Epithelial cell of esophagus (primary cell): ENCODE measurements at regions not wholly inside any gene's neighbourhood (a gene's known extent, or its start where the extent isn't known, plus 50 kb on each side); places are given as distances from the start of the nearest gene placed in this dataset.
A peak's percentile ranks its signal among the peaks of the same experiment; 100 is the strongest.

ENCODE experiments used
- DNase-seq: peaks from one replicate; pipeline ENCODE4 v3.0.0; 2010; ENCODE audit warnings: low read depth
- H3K4me3 ChIP-seq: 2 replicates; pipeline ENCODE4 v1.5.1; 2011; ENCODE audit warnings: mild to moderate bottlenecking, low read length, control low read depth
- CTCF ChIP-seq: IDR thresholded peaks from 2 replicates; pipeline ENCODE4 v1.5.1; 2011; ENCODE audit warnings: low read depth, mild to moderate bottlenecking, low read length, control low read depth, inconsistent platforms; ENCODE audit not compliant: insufficient read depth; ENCODE audit errors: missing control alignments

- TF ChIP-seq CTCF, result no peak
- no peak overlapping the region for H3K4me3 ChIP-seq
- DNase-seq, result no peak
Measured at GRCh38 chr18:34609986-34610648, 100.0 kb upstream of the DTNA start.

GRCh38 chr18:34611904-34612303 lies 98.2 kb upstream of the DTNA start:
- no peak for TF ChIP-seq CTCF
- no peak for DNase-seq
- H3K4me3 ChIP-seq, result no peak overlapping the region

GRCh38 chr18:34620258-34620861 lies 89.7 kb upstream of the DTNA start:
- no peak overlapping the region for H3K4me3 ChIP-seq
- no peak for DNase-seq
- no peak for TF ChIP-seq CTCF

- no peak for TF ChIP-seq CTCF
- DNase-seq, result no peak
- no peak overlapping the region for H3K4me3 ChIP-seq
Measured at GRCh38 chr18:34623557-34623956, 86.5 kb upstream of the DTNA start.

- H3K4me3 ChIP-seq, result no peak overlapping the region
- no peak for TF ChIP-seq CTCF
- DNase-seq, result peak; percentile 4
Measured at GRCh38 chr18:34624551-34624950, 85.5 kb upstream of the DTNA start.

GRCh38 chr18:34626404-34627136 lies 83.5 kb upstream of the DTNA start:
- no peak for TF ChIP-seq CTCF
- peak; percentile 39 for DNase-seq
- H3K4me3 ChIP-seq, result no peak overlapping the region
